B cell (primary cell): ENCODE measurements at regions not wholly inside any gene's neighbourhood (a gene's known extent, or its start where the extent isn't known, plus 50 kb on each side); places are given as distances from the start of the nearest gene placed in this dataset.

Experiments
- ATAC-seq: fragments of 200-7000 bp; cut with Tn5 transposase; one replicate; pipeline ENCODE4 v1.10.0; 2021; ENCODE audit warnings: low read depth, mild to moderate bottlenecking, moderate number of reproducible peaks, moderate library complexity
- CTCF ChIA-PET: fragments of 350-600 bp; sonication (Branson Sonifier 250); formaldehyde crosslinking; loops from one replicate; lab custom pipeline; 2021; ENCODE audit warnings: antibody characterized with exemption, inconsistent platforms; lab: Charles Lee
- POLR2A ChIA-PET: fragments of 350-600 bp; sonication (Branson Sonifier 250); formaldehyde crosslinking; loops from one replicate; lab custom pipeline; 2021; ENCODE audit warnings: antibody characterized with exemption; lab: Charles Lee
- DNase-seq: peaks from one replicate; pipeline ENCODE4 v3.0.0; 2013
- H2AFZ ChIP-seq: 2 replicates; pipeline ENCODE4 v1.6.1; 2012; ENCODE audit warnings: mild to moderate bottlenecking, low read depth, low read length; ENCODE audit not compliant: insufficient read depth, poor library complexity, severe bottlenecking
- H3K27ac ChIP-seq, 2 donors: 1 replicate in 1 of 2; 2 replicates in 1 of 2; pipeline ENCODE4 v1.5.1; 2012 to 2013; ENCODE audit warnings: low read length in 2 of 2, mild to moderate bottlenecking in 2 of 2, moderate library complexity in 1 of 2
- H3K27me3 ChIP-seq, 4 experiments: fragments of 200-600 bp in 1 of 4; sonication (generic) in 1 of 4; replicated peaks in 1 of 4; 1 replicate in 2 of 4; 2 replicates in 2 of 4; pipeline versions ENCODE4 v1.6.1 to v1.7.0; 2013 to 2016; ENCODE audit warnings: low read length in 3 of 4, mild to moderate bottlenecking in 2 of 4, mixed read lengths in 1 of 4, moderate library complexity in 1 of 4; ENCODE audit not compliant: insufficient read depth in 4 of 4, control insufficient read depth in 3 of 4; ENCODE audit errors: control extremely low read depth in 1 of 4
- H3K36me3 ChIP-seq, 2 experiments: replicated peaks in 1 of 2; 1 replicate in 1 of 2; 2 replicates in 1 of 2; pipeline versions ENCODE4 v1.6.1 to v1.7.1; 2013; ENCODE audit warnings: low read length in 1 of 2; ENCODE audit not compliant: insufficient read depth in 2 of 2, control insufficient read depth in 1 of 2; ENCODE audit errors: control extremely low read depth in 1 of 2, extremely low read depth in 1 of 2
- H3K4me1 ChIP-seq, 2 donors: fragments of 200-600 bp in 1 of 2; sonication (generic) in 1 of 2; 1 replicate in 1 of 2; 2 replicates in 1 of 2; pipeline versions ENCODE4 v1.5.1 to v1.6.1; 2013 to 2017; ENCODE audit warnings: low read length in 2 of 2; ENCODE audit not compliant: control insufficient read depth in 2 of 2, insufficient read depth in 2 of 2
- H3K4me2 ChIP-seq: replicated peaks from 2 replicates; pipeline ENCODE3; 2012; ENCODE audit warnings: mild to moderate bottlenecking, low read depth, low read length; ENCODE audit not compliant: poor library complexity, severe bottlenecking
- H3K4me3 ChIP-seq, 5 experiments: fragments of 200-600 bp in 1 of 5; sonication (generic) in 1 of 5; 1 replicate in 3 of 5; 2 replicates in 2 of 5; pipeline versions ENCODE4 v1.5.1 to v1.7.0; 2011 to 2016; ENCODE audit warnings: low read length in 4 of 5, mild to moderate bottlenecking in 4 of 5, low read depth in 2 of 5, control low read depth in 1 of 5, moderate library complexity in 1 of 5; ENCODE audit not compliant: insufficient read depth in 1 of 5; ENCODE audit errors: control extremely low read depth in 1 of 5, extremely low read depth in 1 of 5
- H3K79me2 ChIP-seq: fragments of 200-600 bp; sonication (generic); one replicate; pipeline ENCODE4 v1.6.0; 2016; ENCODE audit warnings: low read length; ENCODE audit not compliant: control insufficient read depth, insufficient read depth
- H3K9ac ChIP-seq: fragments of 200-600 bp; sonication (generic); 2 replicates; pipeline ENCODE4 v1.6.1; 2017; ENCODE audit warnings: mild to moderate bottlenecking, low read length, moderate library complexity
- H3K9me3 ChIP-seq, 3 donors: one replicate each; pipeline versions ENCODE4 v1.6.1 to v1.7.1; 2013; ENCODE audit warnings: low read length in 2 of 3; ENCODE audit not compliant: control insufficient read depth in 2 of 3, insufficient read depth in 1 of 3; ENCODE audit errors: control extremely low read depth in 1 of 3
- H4K20me1 ChIP-seq: 2 replicates; pipeline ENCODE4 v1.6.0; 2012; ENCODE audit warnings: mild to moderate bottlenecking, low read length; ENCODE audit not compliant: insufficient read depth, control insufficient read depth, poor library complexity, severe bottlenecking
- H3K27ac Mint-ChIP-seq: one replicate; pipeline ENCODE4 v1.8.0; 2021; ENCODE audit warnings: mixed read lengths
- H3K27me3 Mint-ChIP-seq: one replicate; pipeline ENCODE4 v1.8.0; 2021; ENCODE audit warnings: mixed read lengths
- H3K4me1 Mint-ChIP-seq: one replicate; pipeline ENCODE4 v1.8.0; 2021; ENCODE audit warnings: mixed read lengths
- H3K4me3 Mint-ChIP-seq: one replicate; pipeline ENCODE4 v1.8.0; 2021; ENCODE audit warnings: mixed read lengths
- H3K9me3 Mint-ChIP-seq: one replicate; pipeline ENCODE4 v1.8.0; 2022; ENCODE audit warnings: mixed read lengths; ENCODE audit not compliant: insufficient read depth
- CTCF ChIP-seq: fragments of 200-600 bp; IDR thresholded peaks from one replicate; pipeline ENCODE4 v1.8.0; 2022; ENCODE audit warnings: antibody characterized with exemption, mild to moderate bottlenecking
- EZH2 ChIP-seq: IDR thresholded peaks from 2 replicates; pipeline ENCODE4 v1.6.1; 2012; ENCODE audit warnings: borderline replicate concordance, low read depth, mild to moderate bottlenecking, moderate library complexity, low read length; ENCODE audit not compliant: insufficient read depth, poor library complexity, severe bottlenecking
- WGBS: methylation state at CpG from one replicate; pipeline ENCODE4 v1.1.5; 2013; ENCODE audit warnings: missing lambda C conversion rate; ENCODE audit not compliant: insufficient coverage; 5-methylcytosine and 5-hydroxymethylcytosine counted together
- intact Hi-C: fragments of 100-400 bp; cut with micrococcal nuclease; formaldehyde crosslinking; loops from one replicate; pipeline ENCODE4 v1.10.0; 2022

- intact Hi-C loops, result no loop called here
- no peak overlapping the region for H3K27ac Mint-ChIP-seq
- Histone ChIP-seq H3K4me3 (no peak overlapping the region), H3K9me3 (peaks cover 0 to 3% (median under 1%) of the 10 kb centered on the region in 3 donors), H3K4me1 (no peaks in the 10 kb centered on the region), H3K27me3 (peaks cover 0 to 8% (median 0%) of the 10 kb centered on the region in 4 experiments), H3K9ac (no peak overlapping the region), H3K4me2 (no peak overlapping the region), H4K20me1 (no peaks in the 10 kb centered on the region), H2AFZ (no peak overlapping the region), H3K36me3 (no peaks in the 10 kb centered on the region), H3K27ac (no peak overlapping the region), H3K79me2 (no peaks in the 10 kb centered on the region)
- TF ChIP-seq EZH2, result no peak
- no peak for TF ChIP-seq CTCF
- WGBS, result no CpG with 5 or more reads among the region's 5 CpGs
- peaks cover 2% of the 10 kb centered on the region for H3K9me3 Mint-ChIP-seq
- no peak overlapping the region for H3K4me3 Mint-ChIP-seq
- CTCF ChIA-PET, result no interaction called here
- DNase-seq (no peak), ATAC-seq (no peak)
- POLR2A ChIA-PET, result no interaction called here
- no peaks in the 10 kb centered on the region for H3K4me1 Mint-ChIP-seq
- peaks cover 33% of the 10 kb centered on the region for H3K27me3 Mint-ChIP-seq
These were observed 84.7 kb upstream of the VASH1 start for GRCh38 chr14:76676539-76676938.

- 100% methylated on average over 1 of the region's 4 CpGs for WGBS
- Mint-ChIP-seq H3K27ac (no peak overlapping the region), H3K4me1 (no peaks in the 10 kb centered on the region), H3K27me3 (peaks cover 31% of the 10 kb centered on the region), H3K9me3 (peaks cover 2% of the 10 kb centered on the region), H3K4me3 (no peak overlapping the region)
- intact Hi-C loops, result no loop called here
- POLR2A ChIA-PET, result no interaction called here
- Histone ChIP-seq H3K9me3 (peaks cover 3 to 9% (median 5%) of the 10 kb centered on the region in 3 donors), H3K4me1 (no peaks in the 10 kb centered on the region), H3K4me3 (no peak overlapping the region), H3K9ac (no peak overlapping the region), H3K79me2 (no peaks in the 10 kb centered on the region), H4K20me1 (no peaks in the 10 kb centered on the region), H3K27ac (no peak overlapping the region), H2AFZ (no peak overlapping the region), H3K27me3 (peaks cover 0 to 5% (median 0%) of the 10 kb centered on the region in 4 experiments), H3K4me2 (no peak overlapping the region), H3K36me3 (no peaks in the 10 kb centered on the region)
- DNase-seq, result no peak
- TF ChIP-seq CTCF (no peak), EZH2 (no peak)
- ATAC-seq, result no peak
- CTCF ChIA-PET, result interaction anchor here (1.0 kb wide), 1 partner anchor 29 kb away, joined by 3 read pairs; no protein-coding TSS in a partner anchor
These were observed 83.6 kb upstream of the VASH1 start for GRCh38 chr14:76677534-76678145.
